NCI-H2171 (cell line): ENCODE measurements at regions not wholly inside any gene's neighbourhood (a gene's known extent, or its start where the extent isn't known, plus 50 kb on each side); places are given as distances from the start of the nearest gene placed in this dataset.
A peak's percentile ranks its signal among the peaks of the same experiment; 100 is the strongest.

Experiments
- DNase-seq: peaks from one replicate; lab custom pipeline; 2025; lab: John Stamatoyannopoulos, UW

DNA sequence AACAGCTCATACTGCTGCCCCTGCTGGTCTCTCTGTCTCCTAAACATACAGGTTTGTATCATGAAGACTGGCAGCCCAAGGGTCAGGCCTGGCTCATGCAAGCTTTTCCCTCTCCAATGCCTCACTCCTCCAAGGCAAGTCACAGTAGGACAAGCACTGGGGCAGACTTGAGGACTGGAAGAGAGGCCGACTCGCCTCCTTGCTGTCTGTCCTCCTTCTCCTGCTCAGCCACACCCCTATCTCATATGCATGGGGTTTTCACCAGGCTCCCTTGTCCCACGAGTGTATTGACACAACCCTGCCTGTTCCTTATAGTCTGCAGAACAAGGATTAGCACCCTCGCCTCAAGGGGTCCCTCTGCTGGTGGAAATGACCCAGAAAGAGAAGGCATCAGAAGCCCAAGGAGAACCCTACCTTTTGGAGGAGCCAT, 223.7 kb downstream of the SOX11 start:
- peak; percentile 7 for DNase-seq

DNA sequence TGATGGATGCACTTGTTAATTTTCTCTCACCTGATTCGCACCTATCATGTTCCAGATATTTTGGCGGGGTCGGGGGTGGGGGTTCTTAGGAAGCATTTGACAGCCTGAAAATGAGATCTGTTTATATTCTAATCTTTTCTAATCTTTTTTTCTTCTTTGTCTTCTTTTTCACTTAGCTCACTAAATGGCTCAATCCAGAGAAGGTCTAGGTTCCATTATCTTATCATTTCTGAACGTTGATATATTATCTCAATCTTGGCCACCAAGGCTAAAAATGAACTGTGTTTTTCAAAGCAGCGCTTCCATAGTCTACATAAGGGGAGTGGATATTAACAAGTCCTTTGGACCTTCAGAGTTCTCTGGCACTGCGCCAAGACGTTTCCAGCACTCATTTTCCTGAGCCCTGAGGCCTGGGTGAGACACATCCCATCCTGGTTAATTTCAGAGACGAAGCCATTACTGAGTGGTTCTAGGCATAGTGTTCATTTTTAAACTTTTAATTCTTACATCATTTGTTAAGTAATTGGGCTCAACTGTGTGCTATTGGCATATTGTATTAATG, 229.0 kb downstream of the SOX11 start:
- no peak for DNase-seq

- DNase-seq = no peak
Measured at GRCh38 chr2:5923957-5924945, 232.1 kb downstream of the SOX11 start.

DNA sequence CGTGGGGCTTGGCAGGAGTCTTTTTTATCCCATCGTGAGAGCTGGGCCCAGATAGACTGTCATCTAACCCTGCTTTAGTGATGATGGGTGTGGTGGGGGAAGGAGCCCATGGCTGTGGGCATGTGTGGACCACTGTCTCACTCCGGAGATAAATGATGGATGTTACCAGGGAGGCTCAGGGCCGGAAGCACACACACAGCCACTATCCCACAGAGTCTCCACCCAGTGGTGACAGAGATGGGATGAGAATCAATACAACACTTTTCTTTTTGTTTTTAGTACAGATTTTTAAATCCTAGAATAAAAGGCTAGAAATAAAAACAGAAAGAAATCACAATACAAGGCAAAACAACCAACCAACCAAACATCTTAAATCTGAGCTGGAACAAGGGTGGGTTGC, 233.4 kb downstream of the SOX11 start:
- DNase-seq = no peak

- DNase-seq = no peak
Measured at GRCh38 chr2:5926871-5927512, 234.8 kb downstream of the SOX11 start.

- no peak for DNase-seq
Measured at GRCh38 chr2:5932556-5933469, 240.6 kb downstream of the SOX11 start.

GRCh38 chr2:5933669-5934068, 241.5 kb downstream of the SOX11 start:
- DNase-seq = no peak

- no peak for DNase-seq
Measured at GRCh38 chr2:5937321-5937720, 245.1 kb downstream of the SOX11 start.

DNA sequence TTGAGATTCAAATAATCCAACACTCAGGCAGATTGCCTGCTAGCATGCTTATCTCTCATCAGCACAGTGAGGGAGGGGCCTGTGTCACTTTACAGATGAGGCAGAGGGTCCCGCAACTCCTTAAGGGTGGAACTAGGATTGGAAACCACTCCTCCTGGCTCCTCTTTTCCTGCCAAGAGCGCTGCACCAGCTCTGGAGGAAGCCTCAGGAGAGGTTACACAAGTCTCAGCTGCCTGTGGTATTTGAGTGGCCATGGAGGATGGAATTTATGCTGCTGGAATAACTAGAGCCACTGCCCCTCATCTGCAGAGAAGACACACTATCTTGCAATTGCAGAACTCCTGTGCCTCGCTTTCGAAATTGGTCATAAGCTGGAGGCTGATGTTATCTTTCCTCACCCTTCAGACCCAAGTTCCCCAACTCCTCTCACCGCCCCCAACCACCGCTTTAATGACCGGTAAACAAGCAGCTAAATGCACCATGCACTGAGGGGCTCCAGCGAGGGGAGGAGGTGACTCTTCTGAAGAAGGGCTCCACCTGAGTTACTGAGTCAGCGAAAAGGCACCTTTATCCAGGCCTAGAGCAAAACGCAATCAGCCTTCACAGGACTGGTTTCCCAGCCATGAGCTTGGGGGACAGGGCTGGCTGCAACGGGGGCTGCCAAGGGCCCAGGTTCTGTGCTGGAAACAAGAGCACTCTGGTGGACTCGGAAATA, 245.8 kb downstream of the SOX11 start:
- no peak for DNase-seq

- no peak for DNase-seq
Measured at GRCh38 chr2:5938566-5938896, 246.3 kb downstream of the SOX11 start.

DNA sequence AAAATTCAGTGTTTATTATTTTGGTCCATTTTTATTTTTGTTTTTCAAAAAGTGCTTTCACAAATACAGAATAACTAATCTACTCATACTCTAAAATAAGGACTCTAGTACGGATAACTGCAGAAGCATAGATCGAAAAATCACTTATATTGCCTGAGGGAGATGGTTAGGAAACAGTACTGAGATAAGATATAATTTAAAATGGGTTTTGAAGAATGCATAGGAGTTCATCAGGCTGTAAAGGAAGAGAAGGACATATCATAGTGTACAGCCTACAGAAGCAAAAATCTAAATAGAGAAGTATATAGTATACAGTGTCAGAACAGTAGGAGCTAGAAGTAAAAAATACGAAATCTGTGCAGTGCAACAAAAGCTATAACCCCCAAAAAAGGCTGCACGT, 247.4 kb downstream of the SOX11 start:
- no peak for DNase-seq

- DNase-seq = no peak
Measured at GRCh38 chr2:5940596-5941535, 248.7 kb downstream of the SOX11 start.

GRCh38 chr2:5942204-5942603, 250.0 kb downstream of the SOX11 start:
- DNase-seq = no peak

GRCh38 chr2:5945742-5946141, 253.6 kb downstream of the SOX11 start:
- no peak for DNase-seq

DNA sequence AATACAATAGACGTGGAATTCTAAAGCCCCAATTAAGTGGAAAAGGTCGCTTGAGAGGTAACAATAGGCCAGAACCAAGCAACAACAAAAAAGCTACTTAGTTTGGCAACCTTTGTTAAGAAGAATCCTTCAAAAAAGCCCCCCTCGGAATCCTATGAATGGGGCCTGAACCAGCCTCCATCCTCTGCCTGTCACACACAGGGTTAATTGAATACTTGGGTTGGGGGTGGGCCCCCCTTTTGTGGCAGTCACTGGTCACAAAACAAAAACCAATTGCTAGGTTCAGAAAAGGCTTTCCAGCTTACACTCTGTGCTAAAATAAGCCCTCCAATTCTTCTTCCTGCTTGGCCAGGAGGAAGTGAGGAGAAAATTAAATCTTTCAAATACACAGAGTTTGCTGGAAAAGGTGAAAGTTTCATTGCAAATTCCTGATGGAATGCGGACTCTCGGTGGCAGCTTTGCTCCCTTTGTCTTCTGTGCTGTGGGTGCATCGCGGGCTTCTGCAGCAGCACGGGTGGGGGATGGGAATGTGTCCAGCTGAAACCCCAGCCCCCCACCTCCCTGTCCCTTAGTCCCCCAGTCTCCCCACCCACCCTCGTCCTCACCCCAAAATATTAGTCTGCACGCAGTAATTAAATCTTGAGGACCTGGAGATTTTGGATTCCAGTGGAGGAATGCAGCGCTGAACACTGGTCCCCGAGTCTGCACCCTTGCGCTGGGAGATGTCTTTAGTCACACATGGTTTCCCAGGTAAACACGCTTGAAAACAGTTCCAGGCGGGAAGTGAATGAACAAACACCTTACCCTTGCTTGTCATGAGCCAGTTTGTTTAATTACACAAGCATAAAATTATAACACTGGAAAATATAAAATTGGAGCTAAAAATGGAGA, 254.3 kb downstream of the SOX11 start:
- DNase-seq = no peak

DNA sequence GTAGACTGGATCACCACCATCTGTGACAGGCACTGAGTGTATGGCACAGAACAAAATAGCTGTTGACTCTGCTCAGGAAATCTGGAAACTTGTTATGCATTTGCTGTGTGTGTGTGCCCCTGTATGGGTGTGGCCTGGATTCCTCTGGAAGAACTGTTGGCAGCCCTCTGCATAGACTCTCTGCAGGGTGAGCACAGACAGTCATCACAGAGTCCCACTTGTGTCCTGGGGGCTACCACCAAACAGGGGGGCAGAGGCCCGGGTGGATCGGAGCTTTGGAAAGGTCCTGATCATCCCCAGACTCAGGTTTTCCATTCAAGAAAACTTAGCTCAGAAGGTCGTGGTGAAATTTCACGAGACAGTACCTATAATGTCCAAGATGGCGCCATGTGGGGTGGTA, 258.6 kb downstream of the SOX11 start:
- DNase-seq = no peak

DNA sequence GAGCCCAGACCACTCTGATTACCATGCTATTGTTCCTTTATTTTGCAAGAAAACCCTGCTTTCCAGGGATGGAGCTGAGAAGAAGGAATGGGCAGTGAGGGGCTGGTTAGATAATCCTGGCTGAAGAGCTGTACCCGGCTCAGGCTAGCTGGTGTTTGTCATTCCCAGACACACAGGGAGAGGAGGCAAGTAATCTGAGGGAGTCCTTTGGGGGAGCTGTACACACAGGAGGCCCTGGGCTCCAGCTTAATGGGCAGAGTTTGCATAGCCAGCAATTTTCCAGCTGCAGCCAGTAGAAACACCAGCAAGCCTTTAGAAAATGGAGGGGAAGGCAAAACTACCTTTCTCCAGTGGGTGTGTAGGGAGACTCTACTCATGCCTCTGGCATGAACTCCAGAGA, 259.3 kb downstream of the SOX11 start:
- no peak for DNase-seq

GRCh38 chr2:5953525-5953924, 261.3 kb downstream of the SOX11 start:
- no peak for DNase-seq

GRCh38 chr2:5954509-5954908, 262.3 kb downstream of the SOX11 start:
- DNase-seq = no peak
